NOMO-1 treated with DMSO at 0.1 percent for 48 hours (cell line): ENCODE measurements at regions not wholly inside any gene's neighbourhood (a gene's known extent, or its start where the extent isn't known, plus 50 kb on each side); places are given as distances from the start of the nearest gene placed in this dataset.

ENCODE experiments used
- DNase-seq: peaks from one replicate; lab custom pipeline; 2025; ENCODE audit not compliant: unreplicated experiment; lab: John Stamatoyannopoulos, UW

DNA sequence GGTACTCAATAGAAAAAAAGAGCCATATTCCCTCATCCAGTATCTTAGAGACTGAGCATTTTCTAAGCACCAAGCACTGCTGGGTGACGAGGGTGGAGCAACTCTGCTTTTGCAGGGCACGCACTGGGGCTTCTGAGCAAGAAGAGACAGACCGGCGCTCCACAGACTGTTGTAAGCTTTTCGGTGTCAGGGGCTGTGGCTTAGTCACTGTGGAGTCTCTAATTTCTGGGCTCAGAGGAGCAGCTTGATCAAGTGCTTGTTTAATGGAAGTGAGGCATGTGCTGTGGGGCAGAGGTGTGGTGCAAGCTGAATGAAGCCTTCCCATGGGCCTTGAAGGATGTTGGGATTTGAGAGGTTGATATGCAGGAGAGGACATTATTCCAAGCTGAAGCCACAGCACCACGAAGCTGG lies 227.1 kb downstream of the MYCN start:
- no peak for DNase-seq

DNA sequence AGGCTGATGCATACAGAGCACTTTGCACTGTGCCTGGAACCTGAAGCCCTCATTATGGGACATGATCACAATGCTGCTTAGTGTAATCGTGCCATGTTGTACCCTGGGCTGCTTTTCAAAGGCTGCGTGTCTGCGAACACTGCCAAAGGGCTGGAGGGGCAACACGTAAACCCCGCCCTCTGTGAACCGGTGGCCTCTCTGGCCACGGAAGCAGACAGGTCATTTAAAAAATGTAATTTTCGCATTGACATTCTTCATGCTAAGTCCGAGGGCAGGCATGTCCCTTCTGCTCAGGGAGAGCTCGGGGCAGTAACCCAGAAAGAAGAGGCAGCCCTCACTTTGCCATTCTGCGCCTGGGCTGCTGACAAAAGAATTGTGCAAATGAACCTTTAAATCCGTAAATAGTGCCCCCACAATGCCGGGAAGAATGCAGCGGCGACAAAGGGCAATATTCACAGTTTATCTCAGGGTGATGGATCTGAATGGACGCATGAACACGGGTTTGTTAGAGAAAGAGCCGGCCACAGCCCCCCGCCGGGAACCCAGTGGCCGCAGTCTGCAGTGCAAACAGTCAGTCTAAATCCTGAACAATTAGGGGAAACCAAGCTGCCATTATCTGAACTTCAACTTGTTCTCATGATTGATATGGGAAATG lies 226.1 kb downstream of the MYCN start:
- DNase-seq, result no peak

- no peak for DNase-seq
Observed at GRCh38 chr2:16165518-16166326, 225.4 kb downstream of the MYCN start.

- no peak for DNase-seq
Observed at GRCh38 chr2:16162491-16163040, 222.2 kb downstream of the MYCN start.

- no peak for DNase-seq
Observed at GRCh38 chr2:16161768-16162490, 221.6 kb downstream of the MYCN start.

DNA sequence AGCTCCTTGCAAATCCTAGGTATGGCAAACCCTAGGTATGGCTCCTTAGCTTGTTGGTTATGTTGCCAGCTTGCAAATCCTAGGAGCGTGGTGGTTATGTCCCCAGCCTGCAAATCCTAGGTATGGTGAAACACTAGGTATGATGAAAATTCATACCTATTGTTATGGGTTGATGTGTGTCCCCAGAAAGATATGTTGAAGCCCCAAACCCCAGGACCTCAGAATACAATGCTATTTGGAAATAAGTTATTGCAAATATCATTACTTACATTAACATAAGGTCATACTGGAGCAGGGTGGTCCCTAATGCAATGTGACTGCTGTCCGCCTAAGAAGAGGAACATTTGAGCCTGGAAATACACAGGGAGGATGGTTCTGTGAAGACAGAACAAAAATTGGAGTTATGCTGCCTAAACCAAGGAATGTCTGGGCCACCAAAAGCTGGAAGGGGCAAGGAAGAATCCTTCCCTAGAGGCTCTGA lies 220.8 kb downstream of the MYCN start:
- DNase-seq, result no peak

DNA sequence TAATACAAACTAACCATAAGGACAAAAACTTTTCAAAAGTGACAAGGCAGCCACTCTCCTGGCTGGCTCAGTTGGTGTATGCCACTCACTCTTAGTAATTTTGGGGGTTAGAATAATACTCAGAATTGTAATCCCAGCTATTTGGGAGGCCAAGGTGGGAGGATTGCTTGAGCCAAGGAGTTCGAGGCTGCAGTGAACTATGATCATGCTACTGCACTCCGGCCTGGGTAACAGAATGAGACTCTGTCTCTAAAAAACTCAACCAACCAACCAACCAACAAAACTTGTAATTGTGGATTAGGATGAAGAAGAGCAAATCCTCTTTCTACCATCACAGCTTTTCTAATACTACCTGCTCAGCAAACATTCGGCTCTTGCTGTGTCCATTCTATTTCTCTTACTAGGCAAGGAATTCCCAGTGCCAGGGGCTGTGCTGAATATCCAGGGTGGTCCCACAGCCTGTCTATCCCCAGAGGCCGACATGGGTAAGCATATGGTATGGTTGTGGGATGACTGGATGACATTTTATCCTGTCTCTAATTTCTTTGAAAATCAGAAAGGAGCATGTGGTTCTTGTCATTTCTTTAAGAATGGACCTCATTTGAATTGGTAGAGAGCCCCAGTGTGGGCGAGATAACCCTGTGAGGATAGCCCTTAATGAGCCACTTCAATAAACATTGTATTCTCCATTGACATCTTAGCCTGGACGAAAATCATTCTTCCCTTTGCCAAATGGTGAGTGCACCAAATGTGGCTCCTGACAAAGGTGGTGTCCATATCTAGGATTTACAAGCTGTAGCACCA lies 220.1 kb downstream of the MYCN start:
- DNase-seq, result no peak

DNA sequence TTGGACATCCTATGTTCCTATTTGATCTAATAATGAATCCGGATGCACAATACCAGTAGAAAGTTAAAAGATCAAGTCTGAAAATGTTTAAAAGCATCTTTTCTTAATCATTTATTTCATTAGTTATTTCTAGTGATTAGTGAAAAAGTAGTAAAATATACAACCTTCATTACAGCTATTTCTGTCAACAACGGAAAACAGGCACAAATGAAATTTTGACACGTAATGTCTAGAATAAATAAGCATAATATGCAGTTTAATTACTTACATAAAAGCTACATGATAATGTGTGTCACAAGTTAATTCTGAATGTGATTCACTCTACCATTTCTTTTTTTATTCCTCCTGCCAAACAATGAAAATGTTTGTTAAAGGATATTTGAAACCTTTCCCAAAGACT lies 216.1 kb downstream of the MYCN start:
- no peak for DNase-seq

DNA sequence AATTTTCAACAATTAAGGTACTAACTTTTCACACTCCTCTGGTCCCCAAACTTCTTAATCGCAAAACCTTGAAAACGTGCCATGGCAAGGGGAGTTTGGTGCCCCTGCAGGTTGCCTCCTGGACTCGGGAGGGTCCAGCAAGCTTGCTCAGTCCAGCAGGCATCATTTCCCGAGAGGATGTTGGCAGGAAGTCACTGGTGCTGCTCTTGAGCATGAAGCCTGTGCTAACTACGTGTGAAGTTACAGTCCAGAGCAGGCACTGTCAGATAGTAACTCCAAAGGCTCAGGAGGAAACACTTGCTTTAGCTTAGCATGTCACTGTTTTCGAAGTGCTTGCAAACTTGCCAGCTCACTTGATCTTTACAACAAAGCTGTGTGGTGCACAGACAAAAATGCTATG lies 215.4 kb downstream of the MYCN start:
- no peak for DNase-seq

DNA sequence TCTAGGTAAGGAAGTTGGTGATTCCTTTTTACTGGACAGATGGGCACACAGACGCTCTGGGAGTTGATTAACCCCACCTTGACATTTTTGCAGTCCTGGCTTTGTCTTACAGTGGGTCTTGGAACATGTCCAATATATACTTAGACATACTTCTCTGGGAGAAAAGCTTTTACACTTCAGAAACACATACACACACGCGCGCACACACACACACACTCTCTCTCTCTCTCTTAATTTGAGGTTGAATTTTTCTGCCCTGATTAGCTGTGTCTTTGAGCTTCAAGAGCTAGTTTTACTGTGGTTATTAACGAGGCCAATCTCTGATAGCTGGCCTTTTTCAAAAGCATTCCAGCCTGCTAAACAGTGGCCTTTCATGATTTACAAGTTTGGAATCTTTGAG lies 215.0 kb downstream of the MYCN start:
- no peak for DNase-seq

DNA sequence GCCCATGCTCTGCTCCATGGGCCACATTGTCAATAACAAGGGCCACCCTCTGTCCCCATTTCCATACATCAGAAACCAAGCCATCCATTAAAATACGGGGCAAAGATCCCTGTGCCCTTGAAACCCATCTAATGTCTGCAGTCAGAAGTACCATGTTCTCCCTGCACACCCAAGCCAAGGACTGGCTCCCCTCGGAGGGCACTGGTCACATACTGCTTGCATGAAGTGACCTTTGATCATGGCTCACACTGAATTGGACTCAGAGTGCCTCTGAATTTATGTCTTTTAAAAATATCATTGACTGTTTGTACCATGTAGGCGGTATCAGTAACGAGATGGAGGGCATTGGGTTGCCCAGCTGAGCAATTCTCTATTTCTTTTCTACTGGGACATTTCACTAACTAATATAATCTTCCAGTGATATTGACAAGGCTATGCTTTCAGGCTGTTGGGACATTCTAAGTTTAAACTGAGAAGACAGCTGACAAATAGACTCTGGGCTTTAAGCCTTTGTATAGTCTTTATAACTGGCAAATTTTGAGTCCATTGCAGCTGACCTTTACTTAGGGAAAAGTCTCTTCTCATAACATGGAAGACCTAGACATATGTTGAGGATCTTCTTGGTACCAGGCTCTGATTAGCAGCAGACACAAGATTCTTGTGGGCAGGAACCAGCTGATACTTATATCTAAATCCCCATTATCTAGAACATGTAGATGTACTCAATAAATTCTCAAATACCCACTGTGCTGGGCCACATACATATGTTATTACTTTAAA lies 214.3 kb downstream of the MYCN start:
- DNase-seq, result no peak

- no peak for DNase-seq
Observed at GRCh38 chr2:16154061-16154460, 213.7 kb downstream of the MYCN start.

DNA sequence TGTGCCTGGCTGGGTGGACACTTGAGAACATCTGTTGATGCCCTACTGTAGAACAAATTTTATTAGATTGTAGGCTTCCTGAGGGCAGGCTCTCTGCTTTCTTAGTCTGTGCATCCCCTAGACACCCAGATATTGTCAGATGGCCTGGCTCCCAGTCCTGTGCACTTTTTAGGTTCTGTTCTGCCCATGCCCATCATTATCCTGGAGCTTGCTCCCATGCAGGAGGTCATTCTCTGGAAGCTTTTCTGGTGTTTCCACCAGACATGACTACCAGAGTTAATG lies 213.3 kb downstream of the MYCN start:
- no peak for DNase-seq

DNA sequence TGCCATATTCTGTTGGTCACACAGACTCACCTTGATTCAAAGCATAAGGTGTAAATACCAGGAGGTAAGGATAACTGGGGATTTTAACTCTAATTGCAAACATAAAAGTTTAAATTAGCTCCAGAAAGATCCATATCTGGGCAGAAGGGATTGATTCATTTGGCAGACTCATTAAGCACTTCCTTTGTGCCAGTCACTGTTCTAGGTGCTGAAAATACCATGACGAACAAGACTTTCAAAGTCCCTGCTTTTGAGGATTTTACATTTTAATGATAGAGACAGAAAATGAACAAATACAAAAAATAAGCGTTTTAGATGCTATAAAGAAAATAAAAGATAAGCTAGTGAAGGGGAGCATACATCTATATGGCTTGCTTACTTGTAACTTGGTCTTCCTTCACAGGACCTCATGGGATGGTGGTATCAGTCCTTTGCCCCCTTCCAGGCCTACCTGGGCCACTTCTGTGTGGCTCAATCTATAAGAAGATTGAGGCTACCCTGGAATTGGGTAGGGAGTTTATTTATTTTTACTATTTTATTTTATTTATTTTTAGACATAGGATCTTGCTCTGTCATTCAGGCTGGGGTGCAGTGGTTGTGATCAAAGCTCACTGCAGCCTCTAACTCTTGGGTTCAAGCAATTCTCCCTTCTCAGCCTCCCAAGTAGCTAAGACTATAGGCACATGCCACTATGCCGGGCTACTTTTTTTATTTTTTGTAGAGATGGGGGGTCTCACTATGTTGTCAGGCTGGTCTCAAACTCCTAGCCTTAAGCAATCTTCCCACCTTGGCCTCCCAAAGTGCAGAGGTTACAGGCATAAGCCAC lies 212.8 kb downstream of the MYCN start:
- DNase-seq, result no peak

GRCh38 chr2:16152071-16152927 lies 211.9 kb downstream of the MYCN start:
- no peak for DNase-seq

GRCh38 chr2:16151651-16152050 lies 211.3 kb downstream of the MYCN start:
- no peak for DNase-seq

GRCh38 chr2:16151281-16151570 lies 210.9 kb downstream of the MYCN start:
- DNase-seq, result no peak

GRCh38 chr2:16150456-16151280 lies 210.3 kb downstream of the MYCN start:
- no peak for DNase-seq
